ENCODE measurements at regions not wholly inside any gene's neighbourhood (a gene's known extent, or its start where the extent isn't known, plus 50 kb on each side); places are given as distances from the start of the nearest gene placed in this dataset.

DNA sequence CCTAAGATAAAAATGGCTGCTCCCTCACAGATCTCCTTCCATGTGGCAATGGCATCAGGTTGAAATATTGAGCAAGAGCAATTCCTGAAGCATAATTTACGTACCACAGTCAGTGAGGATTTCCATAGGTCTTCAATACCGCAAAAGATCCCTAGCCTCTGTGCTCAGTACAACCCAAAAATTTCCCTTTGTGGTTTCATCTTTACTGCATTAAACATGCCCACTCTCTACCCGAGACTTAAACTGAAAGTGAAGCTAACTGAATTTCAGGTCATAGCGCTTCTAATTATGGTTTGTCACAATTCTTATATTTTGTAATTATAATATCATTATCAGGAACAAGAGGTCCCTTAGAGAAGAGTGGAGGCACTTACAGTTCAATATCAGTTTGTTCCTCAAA lies 1071.1 kb downstream of the XPNPEP1 start:
- TF ChIP-seq CTCF (IDR thresholded peaks at IDR 0.05; ENCODE audit: insufficient read depth in 1 of 2, low read depth in 1 of 2, low read length in 1 of 2, severe bottlenecking in 1 of 2, unreplicated experiment in 1 of 2), result no peak
- no peak overlapping the region for H3K4me3 Mint-ChIP-seq (ENCODE audit: unreplicated experiment)
- H3K36me3 ChIP-seq (ENCODE audit: control insufficient read depth, insufficient read depth, low read length), result no peaks in the 10 kb centered on the region
- ChIA-PET CTCF (no interaction called here), POLR2A (no interaction called here)
- no peaks in the 10 kb centered on the region for H3K4me1 ChIP-seq
- intact Hi-C loops (cut with micrococcal nuclease; ENCODE audit: unreplicated experiment), result no loop called here
- H3K27me3 ChIP-seq (replicated peaks; ENCODE audit: control insufficient read depth, insufficient read depth, low read length), result no peaks in the 10 kb centered on the region
- DNase-seq, result no peak
- H3K36me3 Mint-ChIP-seq (ENCODE audit: insufficient read depth, unreplicated experiment), result no peaks in the 10 kb centered on the region
- no TSS peak for BruUV-seq (replicated peaks)
- H3K27me3 Mint-ChIP-seq (ENCODE audit: insufficient read depth, unreplicated experiment), result no peaks in the 10 kb centered on the region
- H3K9me3 ChIP-seq, result no peaks in the 10 kb centered on the region
- no peaks in the 10 kb centered on the region for H3K9me3 Mint-ChIP-seq (ENCODE audit: unreplicated experiment)
- no peak overlapping the region for H3K27ac Mint-ChIP-seq (ENCODE audit: unreplicated experiment)
- no peaks in the 10 kb centered on the region for H3K4me1 Mint-ChIP-seq (ENCODE audit: low read depth, unreplicated experiment)
- H3K4me3 ChIP-seq (ENCODE audit: low read depth, low read length), result no peak overlapping the region

- CTCF ChIA-PET, result no interaction called here
- POLR2A ChIA-PET, result no interaction called here
- H3K27ac Mint-ChIP-seq (ENCODE audit: unreplicated experiment), result no peak overlapping the region
- Histone ChIP-seq H3K36me3 (ENCODE audit: control insufficient read depth, insufficient read depth, low read length) (no peaks in the 10 kb centered on the region), H3K4me1 (no peaks in the 10 kb centered on the region), H3K4me3 (ENCODE audit: low read depth, low read length) (no peak overlapping the region), H3K9me3 (no peaks in the 10 kb centered on the region), H3K27me3 (replicated peaks; ENCODE audit: control insufficient read depth, insufficient read depth, low read length) (no peaks in the 10 kb centered on the region)
- H3K9me3 Mint-ChIP-seq (ENCODE audit: unreplicated experiment), result no peaks in the 10 kb centered on the region
- no peaks in the 10 kb centered on the region for H3K4me1 Mint-ChIP-seq (ENCODE audit: low read depth, unreplicated experiment)
- DNase-seq, result no peak
- no peak overlapping the region for H3K4me3 Mint-ChIP-seq (ENCODE audit: unreplicated experiment)
- no peaks in the 10 kb centered on the region for H3K36me3 Mint-ChIP-seq (ENCODE audit: insufficient read depth, unreplicated experiment)
- no peak for TF ChIP-seq CTCF (IDR thresholded peaks at IDR 0.05; ENCODE audit: insufficient read depth in 1 of 2, low read depth in 1 of 2, low read length in 1 of 2, severe bottlenecking in 1 of 2, unreplicated experiment in 1 of 2)
- no peaks in the 10 kb centered on the region for H3K27me3 Mint-ChIP-seq (ENCODE audit: insufficient read depth, unreplicated experiment)
- no TSS peak for BruUV-seq (replicated peaks)
- intact Hi-C loops (cut with micrococcal nuclease; ENCODE audit: unreplicated experiment), result no loop called here
Measured at GRCh38 chr10:108850138-108850854, 1073.0 kb downstream of the XPNPEP1 start.

- TF ChIP-seq CTCF (IDR thresholded peaks at IDR 0.05; ENCODE audit: insufficient read depth in 1 of 2, low read depth in 1 of 2, low read length in 1 of 2, severe bottlenecking in 1 of 2, unreplicated experiment in 1 of 2), result no peak
- BruUV-seq (replicated peaks), result no TSS peak
- intact Hi-C loops (cut with micrococcal nuclease; ENCODE audit: unreplicated experiment), result no loop called here
- H3K4me1 ChIP-seq, result no peaks in the 10 kb centered on the region
- ChIA-PET CTCF (no interaction called here), POLR2A (no interaction called here)
- Mint-ChIP-seq H3K36me3 (ENCODE audit: insufficient read depth, unreplicated experiment) (no peaks in the 10 kb centered on the region), H3K4me1 (ENCODE audit: low read depth, unreplicated experiment) (no peaks in the 10 kb centered on the region), H3K27ac (ENCODE audit: unreplicated experiment) (no peak overlapping the region), H3K27me3 (ENCODE audit: insufficient read depth, unreplicated experiment) (no peaks in the 10 kb centered on the region), H3K9me3 (ENCODE audit: unreplicated experiment) (no peaks in the 10 kb centered on the region), H3K4me3 (ENCODE audit: unreplicated experiment) (no peak overlapping the region)
- no peak overlapping the region for H3K4me3 ChIP-seq (ENCODE audit: low read depth, low read length)
- no peaks in the 10 kb centered on the region for H3K9me3 ChIP-seq
- H3K36me3 ChIP-seq (ENCODE audit: control insufficient read depth, insufficient read depth, low read length), result no peaks in the 10 kb centered on the region
- no peak for DNase-seq
- no peaks in the 10 kb centered on the region for H3K27me3 ChIP-seq (replicated peaks; ENCODE audit: control insufficient read depth, insufficient read depth, low read length)
Measured at GRCh38 chr10:108849688-108850087, 1073.6 kb downstream of the XPNPEP1 start.
